ENCODE measurements at regions not wholly inside any gene's neighbourhood (a gene's known extent, or its start where the extent isn't known, plus 50 kb on each side); places are given as distances from the start of the nearest gene placed in this dataset.

DNA sequence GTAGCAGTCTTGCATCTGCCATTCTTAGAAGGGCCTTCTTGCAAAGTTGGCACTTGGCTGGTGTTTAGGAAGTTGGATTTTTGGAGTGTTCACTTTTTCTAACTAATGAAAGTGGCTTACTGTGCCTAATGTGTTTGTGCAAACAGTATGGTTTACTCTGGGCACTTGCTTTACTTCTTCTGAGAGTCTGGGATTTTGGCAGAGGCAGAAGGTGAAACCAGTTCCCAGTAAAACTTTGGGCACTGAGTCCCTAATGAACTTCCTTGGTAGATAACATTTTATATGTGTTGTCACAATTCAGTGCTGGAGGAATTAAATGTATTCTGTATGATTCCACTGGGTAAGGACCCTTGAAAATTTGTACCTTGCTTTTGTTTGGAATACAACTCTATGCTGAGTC lies 155.7 kb downstream of the FAM170A start:
- TF ChIP-seq, protein P1, sequence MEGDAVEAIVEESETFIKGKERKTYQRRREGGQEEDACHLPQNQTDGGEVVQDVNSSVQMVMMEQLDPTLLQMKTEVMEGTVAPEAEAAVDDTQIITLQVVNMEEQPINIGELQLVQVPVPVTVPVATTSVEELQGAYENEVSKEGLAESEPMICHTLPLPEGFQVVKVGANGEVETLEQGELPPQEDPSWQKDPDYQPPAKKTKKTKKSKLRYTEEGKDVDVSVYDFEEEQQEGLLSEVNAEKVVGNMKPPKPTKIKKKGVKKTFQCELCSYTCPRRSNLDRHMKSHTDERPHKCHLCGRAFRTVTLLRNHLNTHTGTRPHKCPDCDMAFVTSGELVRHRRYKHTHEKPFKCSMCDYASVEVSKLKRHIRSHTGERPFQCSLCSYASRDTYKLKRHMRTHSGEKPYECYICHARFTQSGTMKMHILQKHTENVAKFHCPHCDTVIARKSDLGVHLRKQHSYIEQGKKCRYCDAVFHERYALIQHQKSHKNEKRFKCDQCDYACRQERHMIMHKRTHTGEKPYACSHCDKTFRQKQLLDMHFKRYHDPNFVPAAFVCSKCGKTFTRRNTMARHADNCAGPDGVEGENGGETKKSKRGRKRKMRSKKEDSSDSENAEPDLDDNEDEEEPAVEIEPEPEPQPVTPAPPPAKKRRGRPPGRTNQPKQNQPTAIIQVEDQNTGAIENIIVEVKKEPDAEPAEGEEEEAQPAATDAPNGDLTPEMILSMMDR (IDR thresholded peaks at IDR 0.05; ENCODE audit: low read depth, low read length, poor library complexity, severe bottlenecking), result no peak
- TF ChIP-seq EZH2phosphoT487 (IDR thresholded peaks at IDR 0.05; ENCODE audit: borderline replicate concordance, low read length), result no peak

Measured in DOHH2 (cell line).